AG04450 (cell line): ENCODE measurements at regions not wholly inside any gene's neighbourhood (a gene's known extent, or its start where the extent isn't known, plus 50 kb on each side); places are given as distances from the start of the nearest gene placed in this dataset.
"Not testable (repeated sequence)": the region's sequence is repeated elsewhere in the genome, so short reads cannot be mapped to it uniquely, and the experiment has no call there.

Experiments used
- CTCF ChIA-PET: fragments of 300-600, 350-600 bp; formaldehyde crosslinking; extraction: SDS; loops from one replicate; lab custom pipeline; 2022; ENCODE audit warnings: antibody characterized with exemption, inconsistent platforms; lab: Charles Lee
- POLR2A ChIA-PET: fragments of 350-600 bp; formaldehyde crosslinking; extraction: SDS; loops from one replicate; lab custom pipeline; 2021; ENCODE audit warnings: antibody characterized with exemption, inconsistent platforms; lab: Yijun Ruan, JAX
- DNase-seq: peaks from one replicate; pipeline ENCODE4 v3.0.0-alpha.2; 2011; ENCODE audit warnings: low read depth, low spot score
- H3K27ac ChIP-seq: one replicate; pipeline ENCODE4 v1.5.1; 2012; ENCODE audit warnings: low read depth, low read length, control low read depth
- H3K27me3 ChIP-seq: one replicate; pipeline ENCODE4 v1.6.0; 2012; ENCODE audit warnings: low read length; ENCODE audit not compliant: control insufficient read depth, insufficient read depth
- H3K4me3 ChIP-seq: 2 replicates; pipeline ENCODE4 v1.5.1; 2011; ENCODE audit warnings: mild to moderate bottlenecking, low read depth, low read length, control low read depth
- H3K9me3 ChIP-seq: 2 replicates; pipeline ENCODE4 v1.5.1; 2012; ENCODE audit warnings: low read length; ENCODE audit not compliant: control insufficient read depth, insufficient read depth
- TF ChIP-seq, protein P1 (sequence below): IDR thresholded peaks from 2 replicates; pipeline ENCODE4 v1.5.1; 2011; ENCODE audit warnings: low read depth, low read length, control low read depth, inconsistent platforms

GRCh38 chr13:60663788-60664187, 266.8 kb downstream of the TDRD3 start:
- ChIA-PET POLR2A (no interaction called here), CTCF (no interaction called here)
- Histone ChIP-seq H3K4me3 (no peak overlapping the region), H3K9me3 (peaks cover 21% of the 10 kb centered on the region), H3K27me3 (no peaks in the 10 kb centered on the region), H3K27ac (no peak overlapping the region)
- no peak for DNase-seq
- TF ChIP-seq, protein P1, sequence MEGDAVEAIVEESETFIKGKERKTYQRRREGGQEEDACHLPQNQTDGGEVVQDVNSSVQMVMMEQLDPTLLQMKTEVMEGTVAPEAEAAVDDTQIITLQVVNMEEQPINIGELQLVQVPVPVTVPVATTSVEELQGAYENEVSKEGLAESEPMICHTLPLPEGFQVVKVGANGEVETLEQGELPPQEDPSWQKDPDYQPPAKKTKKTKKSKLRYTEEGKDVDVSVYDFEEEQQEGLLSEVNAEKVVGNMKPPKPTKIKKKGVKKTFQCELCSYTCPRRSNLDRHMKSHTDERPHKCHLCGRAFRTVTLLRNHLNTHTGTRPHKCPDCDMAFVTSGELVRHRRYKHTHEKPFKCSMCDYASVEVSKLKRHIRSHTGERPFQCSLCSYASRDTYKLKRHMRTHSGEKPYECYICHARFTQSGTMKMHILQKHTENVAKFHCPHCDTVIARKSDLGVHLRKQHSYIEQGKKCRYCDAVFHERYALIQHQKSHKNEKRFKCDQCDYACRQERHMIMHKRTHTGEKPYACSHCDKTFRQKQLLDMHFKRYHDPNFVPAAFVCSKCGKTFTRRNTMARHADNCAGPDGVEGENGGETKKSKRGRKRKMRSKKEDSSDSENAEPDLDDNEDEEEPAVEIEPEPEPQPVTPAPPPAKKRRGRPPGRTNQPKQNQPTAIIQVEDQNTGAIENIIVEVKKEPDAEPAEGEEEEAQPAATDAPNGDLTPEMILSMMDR: no peak

- H3K4me3 ChIP-seq: no peak overlapping the region
- no peak overlapping the region for H3K27ac ChIP-seq
- H3K9me3 ChIP-seq: peaks cover 21% of the 10 kb centered on the region
- no peak for DNase-seq
- ChIA-PET CTCF (no interaction called here), POLR2A (no interaction called here)
- TF ChIP-seq, protein P1: no peak
- no peaks in the 10 kb centered on the region for H3K27me3 ChIP-seq
Observed at GRCh38 chr13:60662595-60662994, 265.6 kb downstream of the TDRD3 start.

DNA sequence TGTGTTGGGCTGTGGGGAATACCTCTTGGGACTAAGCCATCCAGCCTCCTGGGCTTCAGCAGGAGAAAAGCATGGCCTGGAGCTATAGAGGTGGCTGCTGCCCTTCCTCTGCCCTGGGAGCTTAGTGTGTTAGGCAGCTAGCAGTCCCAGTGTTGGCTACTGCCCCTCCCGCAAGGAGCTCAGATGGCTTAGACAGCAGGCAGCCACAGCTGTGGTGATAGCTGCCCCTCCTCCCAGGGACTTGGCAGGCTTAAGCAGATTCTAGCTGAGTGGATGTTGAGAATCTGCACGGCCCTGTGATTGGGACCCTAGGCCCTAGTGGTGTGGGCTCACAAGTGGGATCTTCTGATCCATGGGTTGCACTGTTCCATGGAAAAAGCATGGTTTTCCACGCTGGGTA, 264.5 kb downstream of the TDRD3 start:
- Histone ChIP-seq H3K27ac (no peak overlapping the region), H3K4me3 (no peak overlapping the region), H3K27me3 (no peaks in the 10 kb centered on the region), H3K9me3 (peaks cover 21% of the 10 kb centered on the region)
- ChIA-PET POLR2A (no interaction called here), CTCF (interaction anchor here (0.6 kb wide), 1 partner anchor 211 kb away, joined by 8 read pairs; no protein-coding TSS in a partner anchor)
- TF ChIP-seq, protein P1: no peak
- no peak for DNase-seq

GRCh38 chr13:60657586-60657985, 260.6 kb downstream of the TDRD3 start:
- H3K4me3 ChIP-seq, POLR2A ChIA-PET, DNase-seq, H3K27me3 ChIP-seq, H3K9me3 ChIP-seq, CTCF ChIA-PET, H3K27ac ChIP-seq: not testable (repeated sequence)

- no peak overlapping the region for H3K27ac ChIP-seq
- ChIA-PET CTCF (no interaction called here), POLR2A (no interaction called here)
- no peaks in the 10 kb centered on the region for H3K9me3 ChIP-seq
- TF ChIP-seq, protein P1: no peak
- H3K27me3 ChIP-seq: no peaks in the 10 kb centered on the region
- no peak overlapping the region for H3K4me3 ChIP-seq
- DNase-seq: no peak
Observed at GRCh38 chr13:60655256-60655655, 258.2 kb downstream of the TDRD3 start.

GRCh38 chr13:60654415-60654814, 257.4 kb downstream of the TDRD3 start:
- TF ChIP-seq, protein P1: peak; percentile 24
- ChIA-PET CTCF (no interaction called here), POLR2A (no interaction called here)
- no peak overlapping the region for H3K4me3 ChIP-seq
- H3K27me3 ChIP-seq: no peaks in the 10 kb centered on the region
- no peak for DNase-seq
- H3K9me3 ChIP-seq: no peaks in the 10 kb centered on the region
- H3K27ac ChIP-seq: no peak overlapping the region
